ENCODE measurements at regions not wholly inside any gene's neighbourhood (a gene's known extent, or its start where the extent isn't known, plus 50 kb on each side); places are given as distances from the start of the nearest gene placed in this dataset.
"Not testable (repeated sequence)": the region's sequence is repeated elsewhere in the genome, so short reads cannot be mapped to it uniquely, and the experiment has no call there.

- DNase-seq = no peak
These were observed 153.6 kb downstream of the MAGEB17 start for GRCh38 chrX:16320765-16321355.

GRCh38 chrX:16333453-16333852 lies 166.2 kb downstream of the MAGEB17 start:
- no peak for DNase-seq

- no peak for DNase-seq
These were observed 167.9 kb downstream of the MAGEB17 start for GRCh38 chrX:16335181-16335580.

- no peak for DNase-seq
These were observed 180.8 kb downstream of the MAGEB17 start for GRCh38 chrX:16347968-16348670.

- DNase-seq = no peak
These were observed 190.6 kb downstream of the MAGEB17 start for GRCh38 chrX:16357902-16358301.

- DNase-seq = not testable (repeated sequence)
These were observed 192.8 kb downstream of the MAGEB17 start for GRCh38 chrX:16360056-16360455.

- no peak for DNase-seq
These were observed 201.4 kb downstream of the MAGEB17 start for GRCh38 chrX:16368696-16369095.

- DNase-seq = no peak
These were observed 208.8 kb downstream of the MAGEB17 start for GRCh38 chrX:16376056-16376455.

GRCh38 chrX:16386126-16386525 lies 218.8 kb downstream of the MAGEB17 start:
- DNase-seq = no peak

- no peak for DNase-seq
These were observed 225.3 kb downstream of the MAGEB17 start for GRCh38 chrX:16392597-16392996.

- DNase-seq = no peak
These were observed 227.0 kb downstream of the MAGEB17 start for GRCh38 chrX:16394290-16394689.

GRCh38 chrX:16403808-16404207 lies 236.5 kb downstream of the MAGEB17 start:
- no peak for DNase-seq

- no peak for DNase-seq
These were observed 233.4 kb upstream of the S100G start for GRCh38 chrX:16416588-16416987.

- no peak for DNase-seq
These were observed 231.3 kb upstream of the S100G start for GRCh38 chrX:16418650-16419049.

GRCh38 chrX:16427668-16428067 lies 222.3 kb upstream of the S100G start:
- no peak for DNase-seq

GRCh38 chrX:16429406-16429805 lies 220.6 kb upstream of the S100G start:
- no peak for DNase-seq

GRCh38 chrX:16431266-16431665 lies 218.7 kb upstream of the S100G start:
- DNase-seq = no peak

- DNase-seq = no peak
These were observed 216.9 kb upstream of the S100G start for GRCh38 chrX:16433021-16433420.

GRCh38 chrX:16435399-16435986 lies 214.5 kb upstream of the S100G start:
- DNase-seq = no peak

GRCh38 chrX:16436348-16437188 lies 213.4 kb upstream of the S100G start:
- peak; percentile 73 for DNase-seq

GRCh38 chrX:16440446-16440845 lies 209.5 kb upstream of the S100G start:
- DNase-seq = no peak

GRCh38 chrX:16444353-16444752 lies 205.6 kb upstream of the S100G start:
- no peak for DNase-seq

- DNase-seq = peak; percentile 56
These were observed 204.7 kb upstream of the S100G start for GRCh38 chrX:16445166-16445752.
